Breast epithelium (tissue), 4 donors: ENCODE measurements at regions not wholly inside any gene's neighbourhood (a gene's known extent, or its start where the extent isn't known, plus 50 kb on each side); places are given as distances from the start of the nearest gene placed in this dataset.

Experiments
- DNase-seq, 2 donors: peaks; one replicate each; pipeline ENCODE4 v3.0.0-alpha.2; 2019; ENCODE audit warnings: low spot score in 2 of 2
- H3K27ac ChIP-seq, 2 donors: fragments of 200-600 bp; sonication (generic) in 1 of 2; one replicate each; pipeline ENCODE4 v1.5.1; 2016 to 2019; ENCODE audit warnings: mild to moderate bottlenecking in 1 of 2
- H3K27me3 ChIP-seq, 2 donors: fragments of 200-600 bp; sonication (generic) in 1 of 2; one replicate each; pipeline versions ENCODE4 v1.5.1 to v1.6.0; 2017 to 2019; ENCODE audit warnings: control low read depth in 1 of 2, mild to moderate bottlenecking in 1 of 2
- H3K36me3 ChIP-seq: fragments of 200-600 bp; one replicate; pipeline ENCODE4 v1.5.1; 2019
- H3K4me1 ChIP-seq, 2 donors: fragments of 200-600 bp; sonication (generic); one replicate each; pipeline ENCODE4 v1.5.1; 2016 to 2019; ENCODE audit warnings: control low read depth in 1 of 2
- H3K4me3 ChIP-seq, 3 donors: fragments of 200-600 bp; sonication (generic); 1 replicate in 2 of 3; 2 replicates in 1 of 3; pipeline ENCODE4 v1.5.1; 2016 to 2019; ENCODE audit warnings: mild to moderate bottlenecking in 3 of 3, moderate library complexity in 2 of 3
- H3K9me3 ChIP-seq, 2 donors: fragments of 200-600 bp; sonication (generic) in 1 of 2; one replicate each; pipeline ENCODE4 v1.5.1; 2016 to 2019; ENCODE audit warnings: control low read depth in 1 of 2
- CTCF ChIP-seq, 3 donors: fragments of 450-650 bp; IDR thresholded peaks; one replicate each; pipeline ENCODE4 v1.5.1; 2016 to 2017; ENCODE audit warnings: antibody characterized with exemption in 3 of 3, mild to moderate bottlenecking in 3 of 3, moderate library complexity in 3 of 3
- POLR2A ChIP-seq: fragments of 450-650 bp; IDR thresholded peaks from one replicate; pipeline ENCODE4 v1.6.1; 2016; ENCODE audit warnings: antibody characterized with exemption, mild to moderate bottlenecking, moderate library complexity
- POLR2AphosphoS5 ChIP-seq, 3 donors: sonication (generic); formaldehyde crosslinking; IDR thresholded peaks; one replicate each; pipeline ENCODE4 v1.6.1; 2017; ENCODE audit warnings: antibody characterized with exemption in 3 of 3
- intact Hi-C: fragments of 100-400 bp; cut with DNase I; formaldehyde crosslinking; loops from one replicate; pipeline ENCODE4 v1.15.1; 2023; ENCODE audit warnings: low total_unique reads

- Histone ChIP-seq H3K4me3 (no peak overlapping the region), H3K9me3 (no peaks in the 10 kb centered on the region), H3K27me3 (no peaks in the 10 kb centered on the region), H3K4me1 (no peaks in the 10 kb centered on the region), H3K27ac (no peak overlapping the region), H3K36me3 (no peaks in the 10 kb centered on the region)
- intact Hi-C loops = no loop called here
- DNase-seq = no peak
- TF ChIP-seq CTCF (IDR thresholded peaks at IDR 0.05) (no peak), POLR2A (no peak), POLR2AphosphoS5 (IDR thresholded peaks at IDR 0.05) (no peak)
Measured at GRCh38 chr2:122433123-122433754, 677.8 kb downstream of the TSN start.

DNA sequence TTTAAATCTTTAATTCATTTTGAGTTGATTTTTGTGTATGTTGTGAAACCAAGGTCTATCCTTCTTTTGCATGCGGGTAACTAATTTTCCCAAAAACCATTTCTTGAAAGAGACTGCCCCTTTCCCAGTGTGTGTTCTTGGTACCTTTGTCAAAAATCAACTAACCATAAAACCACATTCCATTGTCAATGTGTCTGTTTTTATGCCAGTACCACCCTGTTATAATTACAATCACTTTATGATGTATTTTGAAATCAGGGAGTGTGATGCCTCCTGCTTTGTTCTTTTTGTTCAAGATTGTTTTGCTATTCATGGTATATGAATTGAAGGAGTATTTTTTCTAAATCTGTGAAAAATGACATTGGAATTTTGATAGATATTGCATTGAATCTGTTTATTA lies 689.6 kb downstream of the TSN start:
- H3K9me3 ChIP-seq = no peaks in the 10 kb centered on the region

DNA sequence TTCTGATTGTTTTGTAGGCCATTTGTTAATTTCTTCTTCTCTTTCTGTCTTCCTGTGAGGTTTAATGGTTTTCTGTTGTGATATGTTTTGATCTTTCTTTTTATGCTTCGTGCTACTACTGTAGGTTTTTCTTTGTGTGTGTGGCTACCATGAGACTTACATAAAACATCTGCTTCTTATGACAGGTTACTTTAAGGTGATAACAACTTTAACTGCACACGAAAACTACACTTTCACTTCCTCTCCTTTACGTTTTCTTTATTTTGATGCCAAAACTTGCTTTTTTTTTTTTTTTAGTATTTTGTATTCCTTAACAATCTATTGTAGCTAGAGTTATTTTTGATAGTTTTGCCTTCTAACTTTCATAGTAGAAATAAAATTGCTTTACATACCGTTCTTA lies 691.3 kb downstream of the TSN start:
- Histone ChIP-seq H3K4me1 (no peaks in the 10 kb centered on the region), H3K9me3 (no peaks in the 10 kb centered on the region), H3K27me3 (no peaks in the 10 kb centered on the region), H3K4me3 (no peak overlapping the region), H3K27ac (no peak overlapping the region), H3K36me3 (no peaks in the 10 kb centered on the region)
- intact Hi-C loops = no loop called here
- TF ChIP-seq POLR2AphosphoS5 (IDR thresholded peaks at IDR 0.05) (no peak), CTCF (IDR thresholded peaks at IDR 0.05) (no peak), POLR2A (no peak)
- no peak for DNase-seq

More for the DNA sequence above, 689.6 kb downstream of the TSN start:
- no peak for DNase-seq
- Histone ChIP-seq H3K27me3 (no peaks in the 10 kb centered on the region), H3K4me1 (no peaks in the 10 kb centered on the region), H3K27ac (no peak overlapping the region), H3K36me3 (no peaks in the 10 kb centered on the region), H3K4me3 (no peak overlapping the region)
- TF ChIP-seq POLR2AphosphoS5 (IDR thresholded peaks at IDR 0.05) (no peak), POLR2A (no peak), CTCF (IDR thresholded peaks at IDR 0.05) (no peak)
- intact Hi-C loops = no loop called here

DNA sequence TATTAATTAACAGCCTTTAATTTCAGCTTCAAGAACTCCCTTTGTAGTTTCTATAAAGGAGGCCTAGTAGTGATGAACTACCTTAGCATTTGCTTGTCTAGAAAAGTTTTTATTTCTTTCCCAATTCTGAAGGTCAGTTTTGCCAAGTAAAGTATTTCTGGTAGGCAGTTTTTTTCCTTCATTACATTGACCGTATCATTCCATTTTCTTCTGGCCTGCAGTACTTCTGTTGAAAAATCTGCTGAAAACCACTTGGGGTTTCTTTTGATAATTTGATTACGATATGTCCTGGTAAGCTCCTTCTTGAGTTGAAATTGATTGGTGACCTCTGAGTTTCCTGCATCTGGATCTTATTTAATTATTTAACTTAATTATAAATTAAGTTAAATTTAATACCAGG lies 691.8 kb downstream of the TSN start:
- Histone ChIP-seq H3K9me3 (no peaks in the 10 kb centered on the region), H3K4me3 (no peak overlapping the region), H3K4me1 (no peaks in the 10 kb centered on the region), H3K36me3 (no peaks in the 10 kb centered on the region), H3K27ac (no peak overlapping the region), H3K27me3 (no peaks in the 10 kb centered on the region)
- DNase-seq = no peak
- intact Hi-C loops = no loop called here
- TF ChIP-seq CTCF (IDR thresholded peaks at IDR 0.05) (no peak), POLR2A (no peak), POLR2AphosphoS5 (IDR thresholded peaks at IDR 0.05) (no peak)

- intact Hi-C loops = no loop called here
- H3K9me3 ChIP-seq = peaks cover 0 to 16% of the 10 kb centered on the region in 2 donors
- no peaks in the 10 kb centered on the region for H3K27me3 ChIP-seq
- H3K4me1 ChIP-seq = no peaks in the 10 kb centered on the region
- H3K36me3 ChIP-seq = no peaks in the 10 kb centered on the region
- DNase-seq = no peak
- TF ChIP-seq POLR2AphosphoS5 (IDR thresholded peaks at IDR 0.05) (no peak), CTCF (IDR thresholded peaks at IDR 0.05) (peak in 1 of 3 donors; percentile 12)
- H3K4me3 ChIP-seq = no peak overlapping the region
- H3K27ac ChIP-seq = no peak overlapping the region
Measured at GRCh38 chr2:122451040-122451439, 695.6 kb downstream of the TSN start.
